ENCODE measurements at regions not wholly inside any gene's neighbourhood (a gene's known extent, or its start where the extent isn't known, plus 50 kb on each side); places are given as distances from the start of the nearest gene placed in this dataset.

DNA sequence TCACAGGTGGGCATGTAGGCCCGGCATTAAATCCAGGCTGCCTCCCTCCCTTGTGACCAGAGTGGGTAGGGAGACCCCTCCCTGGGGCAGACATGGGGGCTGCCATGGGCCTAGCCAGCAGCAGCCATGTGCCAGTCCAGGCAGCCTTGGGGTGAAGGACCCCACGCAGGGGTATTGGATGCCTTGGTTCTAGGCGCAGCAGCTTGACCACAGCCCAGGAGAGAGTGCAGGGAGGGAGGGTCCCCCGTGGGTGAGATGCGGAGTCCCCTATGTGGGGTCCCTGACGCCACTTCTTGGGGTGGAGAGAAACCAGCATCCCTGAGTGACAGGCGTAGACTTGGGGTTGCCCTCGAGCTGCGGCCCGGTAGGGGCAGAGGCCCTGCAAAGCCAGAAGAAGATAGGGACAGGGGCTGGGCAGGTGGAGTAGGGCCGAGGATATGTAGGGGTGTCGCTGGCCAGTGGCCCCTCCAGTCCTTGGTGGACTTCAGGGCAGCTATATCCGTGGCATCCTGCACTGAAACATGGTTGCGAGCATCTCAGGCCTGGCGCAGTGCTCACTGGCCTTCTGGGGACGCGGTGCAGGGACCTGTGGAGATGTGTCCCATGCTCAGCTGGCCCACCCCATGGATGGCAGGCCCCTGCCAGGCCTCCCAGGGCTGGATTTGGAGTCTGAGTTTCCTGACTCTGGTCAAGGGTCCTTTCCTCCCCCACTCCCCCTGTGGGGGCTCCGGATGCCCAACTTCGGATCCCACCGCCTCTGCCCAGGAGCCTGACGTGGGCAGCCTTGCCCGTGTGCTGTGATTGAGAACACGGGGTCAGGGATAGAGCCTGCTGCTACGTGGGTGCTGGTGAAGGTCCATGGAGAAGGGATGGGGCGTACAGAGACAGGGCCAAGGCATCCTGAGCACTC, 1179.8 kb downstream of the BRD1 start:
- TF ChIP-seq CTCF (IDR thresholded peaks at IDR 0.05; ENCODE audit: low read length) (no peak), EZH2phosphoT487 (IDR thresholded peaks at IDR 0.05; ENCODE audit: low read length) (no peak)

All from MM.1S (cell line).